ENCODE measurements at regions not wholly inside any gene's neighbourhood (a gene's known extent, or its start where the extent isn't known, plus 50 kb on each side); places are given as distances from the start of the nearest gene placed in this dataset.

DNA sequence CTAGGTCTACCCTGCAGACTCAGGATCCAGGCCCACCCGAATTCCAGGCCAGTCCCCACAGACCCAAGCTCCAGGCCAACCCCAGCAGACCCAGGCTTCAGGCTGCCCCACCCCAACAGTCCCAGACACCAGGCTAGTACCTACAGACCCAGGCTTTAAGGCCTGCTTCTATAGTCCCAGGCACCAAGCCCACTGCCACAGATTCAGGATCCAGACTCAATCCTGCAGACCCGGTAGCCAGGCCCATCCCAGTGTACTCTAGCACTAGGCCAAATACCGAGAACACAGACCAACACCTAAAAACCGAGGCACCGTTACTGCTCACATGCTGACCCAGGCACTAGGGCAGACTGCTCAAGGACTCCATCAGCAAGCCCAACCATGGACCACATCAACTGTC lies 862.3 kb downstream of the UQCRFS1 start:
- no peaks in the 10 kb centered on the region for H3K4me1 ChIP-seq (ENCODE audit: control insufficient read depth, insufficient read depth, low read length)
- DNase-seq (ENCODE audit: low read depth, low spot score): no peak
- WGBS (ENCODE audit: insufficient coverage, insufficient replicate concordance, low lambda C conversion rate, missing lambda C conversion rate): 5% methylated on average over 5 of the region's 5 CpGs
- H2AFZ ChIP-seq (ENCODE audit: control insufficient read depth, low read depth, low read length): no peak overlapping the region
- RAD21 ChIA-PET (ENCODE audit: unreplicated experiment): no interaction called here
- no peaks in the 10 kb centered on the region for H4K20me1 ChIP-seq (ENCODE audit: control insufficient read depth, insufficient read depth)
- in situ Hi-C loops (cut with MboI): no loop called here
- H3K9me3 ChIP-seq (replicated peaks; ENCODE audit: control insufficient read depth, insufficient read depth, low read length): no peaks in the 10 kb centered on the region; the same call in 2 of the 3 replicates
- H3K36me3 ChIP-seq (ENCODE audit: control insufficient read depth in 2 of 2, insufficient read depth in 2 of 2, low read length in 1 of 2): no peaks in the 10 kb centered on the region
- no peak overlapping the region for H3K27ac ChIP-seq (ENCODE audit: control insufficient read depth, insufficient read depth)
- FAIRE-seq: no peak
- no peaks in the 10 kb centered on the region for H3K27me3 ChIP-seq (replicated peaks in 1 of 2; ENCODE audit: control insufficient read depth in 2 of 2, insufficient read depth in 2 of 2, low read length in 1 of 2)
- SMC1A ChIA-PET (ENCODE audit: uncharacterized antibody, unreplicated experiment): no interaction called here
- intact Hi-C loops (cut with micrococcal nuclease; ENCODE audit: unreplicated experiment): no loop called here
- POLR2A ChIA-PET: no interaction called here
- H3K4me3 ChIP-seq: no peak overlapping the region
- no peak overlapping the region for H3K9ac ChIP-seq (ENCODE audit: control insufficient read depth, insufficient read depth, low read length)
- H3K4me2 ChIP-seq (ENCODE audit: control insufficient read depth, insufficient read depth): no peak overlapping the region
- no peak for ATAC-seq
- no peaks in the 10 kb centered on the region for H3K79me2 ChIP-seq (ENCODE audit: control insufficient read depth, insufficient read depth, low read length)
- CTCF ChIA-PET: no interaction called here
- BruUV-seq (replicated peaks): no TSS peak
- no peak for TF ChIP-seq GABPA (IDR thresholded peaks at IDR 0.05; ENCODE audit: low read depth)
- no peak for TF ChIP-seq STAT3 (IDR thresholded peaks at IDR 0.05; ENCODE audit: low read depth, low read length)
- TF ChIP-seq TCF7 (IDR thresholded peaks at IDR 0.05; ENCODE audit: borderline replicate concordance): no peak
- TF ChIP-seq, protein P1, sequence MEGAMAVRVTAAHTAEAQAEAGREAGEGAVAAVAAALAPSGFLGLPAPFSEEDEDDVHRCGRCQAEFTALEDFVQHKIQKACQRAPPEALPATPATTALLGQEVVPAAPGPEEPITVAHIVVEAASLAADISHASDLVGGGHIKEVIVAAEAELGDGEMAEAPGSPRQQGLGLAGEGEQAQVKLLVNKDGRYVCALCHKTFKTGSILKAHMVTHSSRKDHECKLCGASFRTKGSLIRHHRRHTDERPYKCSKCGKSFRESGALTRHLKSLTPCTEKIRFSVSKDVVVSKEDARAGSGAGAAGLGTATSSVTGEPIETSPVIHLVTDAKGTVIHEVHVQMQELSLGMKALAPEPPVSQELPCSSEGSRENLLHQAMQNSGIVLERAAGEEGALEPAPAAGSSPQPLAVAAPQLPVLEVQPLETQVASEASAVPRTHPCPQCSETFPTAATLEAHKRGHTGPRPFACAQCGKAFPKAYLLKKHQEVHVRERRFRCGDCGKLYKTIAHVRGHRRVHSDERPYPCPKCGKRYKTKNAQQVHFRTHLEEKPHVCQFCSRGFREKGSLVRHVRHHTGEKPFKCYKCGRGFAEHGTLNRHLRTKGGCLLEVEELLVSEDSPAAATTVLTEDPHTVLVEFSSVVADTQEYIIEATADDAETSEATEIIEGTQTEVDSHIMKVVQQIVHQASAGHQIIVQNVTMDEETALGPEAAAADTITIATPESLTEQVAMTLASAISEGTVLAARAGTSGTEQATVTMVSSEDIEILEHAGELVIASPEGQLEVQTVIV (IDR thresholded peaks at IDR 0.05; ENCODE audit: borderline replicate concordance, partially characterized antibody): no peak
- TF ChIP-seq TARDBP (IDR thresholded peaks at IDR 0.05; ENCODE audit: borderline replicate concordance): no peak
- no peak for TF ChIP-seq NFYB (IDR thresholded peaks at IDR 0.05; ENCODE audit: insufficient read depth, low read depth, low read length)
- TF ChIP-seq MTA2 (IDR thresholded peaks at IDR 0.05; ENCODE audit: low read depth): no peak
- no peak for TF ChIP-seq BMI1 (IDR thresholded peaks at IDR 0.05; ENCODE audit: borderline replicate concordance)
- TF ChIP-seq, protein P2, sequence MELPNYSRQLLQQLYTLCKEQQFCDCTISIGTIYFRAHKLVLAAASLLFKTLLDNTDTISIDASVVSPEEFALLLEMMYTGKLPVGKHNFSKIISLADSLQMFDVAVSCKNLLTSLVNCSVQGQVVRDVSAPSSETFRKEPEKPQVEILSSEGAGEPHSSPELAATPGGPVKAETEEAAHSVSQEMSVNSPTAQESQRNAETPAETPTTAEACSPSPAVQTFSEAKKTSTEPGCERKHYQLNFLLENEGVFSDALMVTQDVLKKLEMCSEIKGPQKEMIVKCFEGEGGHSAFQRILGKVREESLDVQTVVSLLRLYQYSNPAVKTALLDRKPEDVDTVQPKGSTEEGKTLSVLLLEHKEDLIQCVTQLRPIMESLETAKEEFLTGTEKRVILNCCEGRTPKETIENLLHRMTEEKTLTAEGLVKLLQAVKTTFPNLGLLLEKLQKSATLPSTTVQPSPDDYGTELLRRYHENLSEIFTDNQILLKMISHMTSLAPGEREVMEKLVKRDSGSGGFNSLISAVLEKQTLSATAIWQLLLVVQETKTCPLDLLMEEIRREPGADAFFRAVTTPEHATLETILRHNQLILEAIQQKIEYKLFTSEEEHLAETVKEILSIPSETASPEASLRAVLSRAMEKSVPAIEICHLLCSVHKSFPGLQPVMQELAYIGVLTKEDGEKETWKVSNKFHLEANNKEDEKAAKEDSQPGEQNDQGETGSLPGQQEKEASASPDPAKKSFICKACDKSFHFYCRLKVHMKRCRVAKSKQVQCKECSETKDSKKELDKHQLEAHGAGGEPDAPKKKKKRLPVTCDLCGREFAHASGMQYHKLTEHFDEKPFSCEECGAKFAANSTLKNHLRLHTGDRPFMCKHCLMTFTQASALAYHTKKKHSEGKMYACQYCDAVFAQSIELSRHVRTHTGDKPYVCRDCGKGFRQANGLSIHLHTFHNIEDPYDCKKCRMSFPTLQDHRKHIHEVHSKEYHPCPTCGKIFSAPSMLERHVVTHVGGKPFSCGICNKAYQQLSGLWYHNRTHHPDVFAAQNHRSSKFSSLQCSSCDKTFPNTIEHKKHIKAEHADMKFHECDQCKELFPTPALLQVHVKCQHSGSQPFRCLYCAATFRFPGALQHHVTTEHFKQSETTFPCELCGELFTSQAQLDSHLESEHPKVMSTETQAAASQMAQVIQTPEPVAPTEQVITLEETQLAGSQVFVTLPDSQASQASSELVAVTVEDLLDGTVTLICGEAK (IDR thresholded peaks at IDR 0.05; ENCODE audit: borderline replicate concordance): no peak
- TF ChIP-seq RAD21 (IDR thresholded peaks at IDR 0.05; ENCODE audit: insufficient read depth, low read depth, low read length): no peak
- no peak for TF ChIP-seq RUNX3 (IDR thresholded peaks at IDR 0.05; ENCODE audit: low read length)
- TF ChIP-seq RFX5 (IDR thresholded peaks at IDR 0.05; ENCODE audit: low read depth, low read length): no peak
- TF ChIP-seq, protein P3, sequence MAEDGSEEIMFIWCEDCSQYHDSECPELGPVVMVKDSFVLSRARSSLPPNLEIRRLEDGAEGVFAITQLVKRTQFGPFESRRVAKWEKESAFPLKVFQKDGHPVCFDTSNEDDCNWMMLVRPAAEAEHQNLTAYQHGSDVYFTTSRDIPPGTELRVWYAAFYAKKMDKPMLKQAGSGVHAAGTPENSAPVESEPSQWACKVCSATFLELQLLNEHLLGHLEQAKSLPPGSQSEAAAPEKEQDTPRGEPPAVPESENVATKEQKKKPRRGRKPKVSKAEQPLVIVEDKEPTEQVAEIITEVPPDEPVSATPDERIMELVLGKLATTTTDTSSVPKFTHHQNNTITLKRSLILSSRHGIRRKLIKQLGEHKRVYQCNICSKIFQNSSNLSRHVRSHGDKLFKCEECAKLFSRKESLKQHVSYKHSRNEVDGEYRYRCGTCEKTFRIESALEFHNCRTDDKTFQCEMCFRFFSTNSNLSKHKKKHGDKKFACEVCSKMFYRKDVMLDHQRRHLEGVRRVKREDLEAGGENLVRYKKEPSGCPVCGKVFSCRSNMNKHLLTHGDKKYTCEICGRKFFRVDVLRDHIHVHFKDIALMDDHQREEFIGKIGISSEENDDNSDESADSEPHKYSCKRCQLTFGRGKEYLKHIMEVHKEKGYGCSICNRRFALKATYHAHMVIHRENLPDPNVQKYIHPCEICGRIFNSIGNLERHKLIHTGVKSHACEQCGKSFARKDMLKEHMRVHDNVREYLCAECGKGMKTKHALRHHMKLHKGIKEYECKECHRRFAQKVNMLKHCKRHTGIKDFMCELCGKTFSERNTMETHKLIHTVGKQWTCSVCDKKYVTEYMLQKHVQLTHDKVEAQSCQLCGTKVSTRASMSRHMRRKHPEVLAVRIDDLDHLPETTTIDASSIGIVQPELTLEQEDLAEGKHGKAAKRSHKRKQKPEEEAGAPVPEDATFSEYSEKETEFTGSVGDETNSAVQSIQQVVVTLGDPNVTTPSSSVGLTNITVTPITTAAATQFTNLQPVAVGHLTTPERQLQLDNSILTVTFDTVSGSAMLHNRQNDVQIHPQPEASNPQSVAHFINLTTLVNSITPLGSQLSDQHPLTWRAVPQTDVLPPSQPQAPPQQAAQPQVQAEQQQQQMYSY (CRISPR knock-in tag; IDR thresholded peaks at IDR 0.05): no peak
- no peak for TF ChIP-seq POLR2AphosphoS2 (IDR thresholded peaks at IDR 0.05; ENCODE audit: low read depth, low read length)
- TF ChIP-seq CHD4 (IDR thresholded peaks at IDR 0.05): no peak
